Right lobe of liver (tissue), 4 donors: ENCODE measurements at regions not wholly inside any gene's neighbourhood (a gene's known extent, or its start where the extent isn't known, plus 50 kb on each side); places are given as distances from the start of the nearest gene placed in this dataset.

Source experiments
- CTCF ChIP-seq, 4 donors: fragments of 200-600 bp in 3 of 4; fragments of 450-650 bp in 1 of 4; IDR thresholded peaks; one replicate each; pipeline versions ENCODE4 v1.5.1 to v1.8.0; 2016 to 2022; ENCODE audit warnings: antibody characterized with exemption in 4 of 4, mild to moderate bottlenecking in 2 of 4
- POLR2A ChIP-seq: fragments of 450-650 bp; IDR thresholded peaks from one replicate; pipeline ENCODE4 v1.6.1; 2017; ENCODE audit warnings: antibody characterized with exemption, mild to moderate bottlenecking
- donor health status: DM: no; HTN: no; CAD: no.
- donor health status: DM: no; HTN: no; CAD: no.
- donor health status: DM: no; HTN: yes; CAD: no.

- TF ChIP-seq CTCF (IDR thresholded peaks at IDR 0.05) (no peak), POLR2A (no peak)
Observed at GRCh38 chr6:148173548-148173947, 169.1 kb upstream of the SASH1 start.
